Islet precursor cell (in vitro differentiated cells): ENCODE measurements at regions not wholly inside any gene's neighbourhood (a gene's known extent, or its start where the extent isn't known, plus 50 kb on each side); places are given as distances from the start of the nearest gene placed in this dataset.
"Not testable (repeated sequence)": the region's sequence is repeated elsewhere in the genome, so short reads cannot be mapped to it uniquely, and the experiment has no call there.

ENCODE experiments used
- DNase-seq: peaks from one replicate; pipeline ENCODE4 v3.0.0-alpha.2; 2018

DNA sequence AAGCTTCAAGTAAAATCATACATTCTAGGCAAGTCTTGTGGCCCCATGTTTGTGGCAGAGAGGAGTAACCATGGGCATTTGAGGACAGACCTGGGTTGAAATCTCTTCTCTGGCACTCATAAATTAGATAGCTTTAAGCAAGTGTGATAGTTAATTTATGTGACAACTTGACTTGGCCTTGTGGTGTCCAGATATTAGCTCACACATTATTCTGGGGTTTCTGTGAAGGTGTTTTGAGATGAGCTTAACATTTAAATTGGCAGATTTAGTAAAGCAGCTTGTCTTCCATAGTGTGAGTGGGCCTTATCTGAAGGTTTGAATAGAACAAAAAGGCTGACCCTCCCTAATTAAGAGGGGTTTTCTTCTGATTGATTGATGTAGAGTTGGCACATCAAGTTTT lies 161.4 kb upstream of the SPRY2 start:
- no peak for DNase-seq

DNA sequence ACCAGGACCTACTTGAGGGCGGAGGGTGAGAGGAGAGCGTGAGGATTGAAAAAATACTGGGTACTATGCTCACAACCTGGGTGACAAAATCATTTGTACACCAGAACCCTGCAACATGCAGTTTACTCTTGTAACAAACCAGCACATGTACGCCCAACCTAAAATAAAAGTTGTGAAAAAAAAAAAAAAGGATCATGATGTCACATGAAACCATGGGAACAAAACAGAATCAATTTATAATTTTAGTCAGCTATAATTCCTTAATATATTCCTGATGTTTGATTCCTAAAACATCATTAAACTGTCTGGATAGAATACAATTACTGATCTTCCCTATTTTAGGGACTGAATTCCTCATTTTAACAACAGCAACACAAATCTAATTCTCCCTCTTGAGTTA lies 160.6 kb upstream of the SPRY2 start:
- DNase-seq: no peak

DNA sequence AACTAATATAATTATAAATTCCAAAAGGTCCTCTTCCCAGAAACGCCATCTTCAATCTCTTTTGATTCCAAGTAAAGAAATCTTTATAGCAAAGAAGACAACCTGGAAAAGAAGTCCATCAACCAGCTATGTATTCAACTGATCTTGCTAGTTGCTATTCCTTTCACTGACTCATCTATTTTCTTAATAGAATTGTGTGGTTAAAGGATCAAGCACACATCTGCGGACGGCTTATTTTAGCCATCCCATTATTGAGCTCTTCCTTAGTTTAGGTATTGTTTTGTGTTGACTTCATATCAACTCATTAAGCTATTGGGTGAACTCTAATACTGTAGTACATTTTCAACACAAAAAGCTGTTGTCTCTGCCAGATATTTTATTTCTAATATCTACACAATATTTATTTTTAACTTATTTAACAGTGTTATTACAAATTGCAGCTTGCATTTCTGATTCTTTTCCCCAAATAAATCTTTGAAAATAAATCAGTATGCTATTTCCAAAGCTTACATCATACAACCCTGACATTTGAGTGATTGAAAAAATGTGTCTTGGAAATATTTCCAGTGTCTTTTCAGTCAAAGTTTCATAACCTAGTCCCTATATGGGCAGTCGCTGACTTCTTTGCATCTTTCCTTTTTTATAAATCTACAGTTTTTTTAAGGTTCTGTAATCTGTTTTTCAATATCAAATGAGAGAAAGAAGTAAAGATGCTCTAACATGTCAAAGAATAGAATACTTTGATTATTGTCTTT lies 158.8 kb upstream of the SPRY2 start:
- no peak for DNase-seq

DNA sequence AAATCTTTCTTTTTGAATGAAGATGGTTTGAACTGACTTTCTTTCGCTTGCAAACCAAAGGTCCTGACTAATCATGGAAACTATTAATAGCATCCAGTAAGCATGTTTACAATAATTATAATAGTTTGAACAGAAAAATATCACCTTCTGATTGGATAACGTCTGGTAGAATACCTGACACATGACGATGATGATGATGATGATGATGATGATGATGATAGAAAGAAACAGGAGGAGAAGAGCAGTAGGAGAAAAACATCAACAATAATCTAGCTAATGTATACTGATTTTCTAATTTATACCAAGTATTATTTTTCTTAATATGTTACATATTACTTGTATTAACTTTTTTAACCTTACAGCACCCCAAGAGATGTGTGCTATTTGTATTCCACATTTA lies 157.5 kb upstream of the SPRY2 start:
- DNase-seq: no peak

DNA sequence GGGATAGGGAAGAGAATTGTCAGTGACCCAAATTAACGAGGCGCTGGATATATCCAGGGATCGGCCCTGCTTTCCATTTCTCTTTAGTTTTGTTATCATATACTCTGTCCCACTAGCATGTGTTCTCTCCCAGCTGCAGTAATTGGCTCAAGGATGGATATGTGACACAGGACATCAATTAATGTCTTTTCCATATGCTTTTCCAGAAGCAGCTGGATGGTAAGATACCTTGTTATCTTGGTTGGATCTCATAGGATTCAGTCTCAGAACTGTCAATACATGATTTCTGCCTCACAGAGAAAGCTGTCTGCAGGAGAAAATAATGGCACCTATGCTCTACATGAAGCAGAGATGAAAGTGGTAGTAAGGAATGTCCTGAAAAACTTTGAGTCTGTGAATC lies 157.1 kb upstream of the SPRY2 start:
- no peak for DNase-seq

DNA sequence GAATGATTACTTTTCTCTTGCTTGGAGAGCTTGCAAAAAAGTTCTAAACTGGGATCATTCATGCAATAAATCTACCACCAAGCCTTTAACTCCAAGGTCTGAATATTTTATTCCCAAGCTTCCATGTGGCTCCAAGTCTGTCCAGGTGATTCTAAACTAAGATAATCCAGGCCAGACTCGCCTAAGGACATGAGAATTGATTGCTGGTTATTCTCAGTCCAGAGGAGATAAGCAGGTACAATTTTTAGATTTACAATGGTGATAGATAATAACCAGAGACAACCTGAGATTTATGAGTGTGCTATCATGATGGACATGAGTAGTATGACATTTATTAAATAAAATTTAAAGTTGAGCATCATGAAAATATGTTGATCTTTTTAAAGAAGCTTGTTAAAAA lies 156.5 kb upstream of the SPRY2 start:
- DNase-seq: no peak

DNA sequence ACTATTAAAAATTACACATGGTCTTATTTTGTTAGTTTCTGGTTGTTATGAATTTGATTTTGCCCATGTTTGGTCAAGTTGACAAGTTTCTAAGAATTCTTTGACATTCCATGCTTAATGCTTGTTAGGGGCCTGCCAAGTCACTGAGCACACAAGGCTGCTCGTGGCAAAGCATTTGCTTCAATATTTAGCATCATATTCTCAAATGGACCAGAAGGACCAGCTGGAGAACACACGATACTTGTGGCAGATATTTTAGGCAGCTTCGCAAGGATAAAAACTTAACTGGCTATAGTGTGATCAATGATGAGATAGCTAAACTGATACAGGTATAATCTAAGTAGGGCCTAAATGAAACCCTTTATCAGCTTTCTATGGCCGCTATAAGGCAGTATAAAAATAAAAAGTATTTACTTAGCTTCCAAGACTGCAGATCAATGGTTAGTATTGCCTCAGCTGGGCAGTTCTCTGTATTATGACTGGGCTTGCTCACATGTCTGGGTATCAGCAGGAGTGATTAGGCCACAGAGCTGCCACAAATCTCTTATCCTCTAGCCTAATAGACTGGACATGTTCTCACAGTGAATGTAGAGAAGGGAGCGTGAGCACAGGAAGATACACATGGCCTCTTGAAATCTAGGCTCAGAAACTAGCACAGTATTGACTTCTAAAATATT lies 155.9 kb upstream of the SPRY2 start:
- DNase-seq: no peak

DNA sequence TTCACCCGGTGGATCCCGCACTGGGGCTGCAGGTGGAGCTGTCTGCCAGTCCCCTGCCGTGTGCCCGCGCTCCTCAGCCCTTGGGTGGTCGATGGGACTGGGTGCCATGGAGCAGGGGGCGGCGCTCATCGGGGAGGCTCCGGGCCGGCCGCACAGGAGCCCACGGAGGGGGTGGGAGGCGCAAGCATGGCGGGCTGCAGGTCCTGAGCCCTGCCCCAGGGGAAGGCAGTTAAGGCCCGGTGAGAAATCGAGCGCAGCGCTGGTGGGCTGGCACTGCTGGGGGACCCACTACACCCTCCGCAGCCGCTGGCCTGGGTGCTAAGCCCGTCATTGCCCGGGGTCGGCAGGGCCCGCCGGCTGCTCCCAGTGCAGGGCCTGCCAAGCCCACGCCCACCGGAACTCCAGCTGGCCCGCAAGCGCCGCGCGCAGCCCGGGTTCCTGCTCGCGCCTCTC lies 149.6 kb upstream of the SPRY2 start:
- not testable (repeated sequence) for DNase-seq

DNA sequence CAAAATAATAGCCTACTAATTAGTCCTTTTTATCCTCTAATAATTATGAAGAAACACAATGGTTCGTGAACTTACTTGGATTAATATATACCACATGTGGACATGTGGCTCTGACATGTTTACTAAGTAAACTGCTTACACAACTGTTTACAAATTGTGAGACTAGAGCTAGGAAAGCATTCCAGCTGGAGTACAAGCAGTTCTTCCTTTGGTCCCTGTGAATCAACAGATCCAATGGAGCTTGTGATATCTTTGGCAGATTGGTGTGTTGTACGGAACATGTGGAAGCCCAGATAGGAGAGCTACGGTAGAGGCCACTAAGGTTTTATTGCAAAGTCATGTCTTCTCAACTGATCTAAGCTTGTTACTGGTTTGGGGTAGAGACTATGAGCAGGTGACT lies 145.5 kb upstream of the SPRY2 start:
- DNase-seq: no peak

DNA sequence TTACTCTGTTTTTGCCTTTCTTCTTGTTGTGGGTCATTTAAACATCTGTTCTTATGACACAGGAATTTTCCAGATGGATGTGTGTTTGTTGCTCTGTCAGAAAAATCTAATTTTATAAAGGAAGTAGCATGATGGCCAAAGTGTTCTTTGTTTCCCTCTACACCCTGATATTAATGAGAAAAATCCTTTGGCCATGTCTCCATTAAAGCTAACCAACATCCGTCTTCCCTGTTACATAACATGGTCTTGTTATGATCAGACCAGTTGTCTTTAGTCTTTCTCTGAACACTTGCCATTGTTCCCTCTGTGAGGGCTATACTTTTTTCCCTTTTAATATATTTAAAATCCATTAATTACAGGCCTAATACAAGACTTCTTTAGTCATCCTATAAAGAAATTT lies 142.2 kb upstream of the SPRY2 start:
- no peak for DNase-seq

DNA sequence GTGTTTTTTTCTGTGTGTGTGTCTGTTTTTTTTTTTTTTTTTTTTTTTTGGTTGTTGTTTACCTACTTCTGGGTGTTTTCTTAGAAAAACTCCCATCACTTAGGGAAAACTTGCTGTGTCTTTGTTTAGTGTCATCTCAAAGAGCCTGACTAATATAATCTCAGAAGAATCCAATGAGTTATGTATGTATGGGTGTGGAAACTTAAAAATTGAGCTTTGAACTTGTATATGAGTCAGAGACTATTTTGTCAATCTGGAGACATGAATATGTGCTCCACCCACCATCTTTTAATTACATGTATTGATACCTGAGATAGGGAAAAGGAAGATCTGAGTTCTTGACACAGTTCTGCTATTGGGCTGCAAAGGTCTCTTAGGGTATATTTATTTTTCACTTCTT lies 140.7 kb upstream of the SPRY2 start:
- no peak for DNase-seq

DNA sequence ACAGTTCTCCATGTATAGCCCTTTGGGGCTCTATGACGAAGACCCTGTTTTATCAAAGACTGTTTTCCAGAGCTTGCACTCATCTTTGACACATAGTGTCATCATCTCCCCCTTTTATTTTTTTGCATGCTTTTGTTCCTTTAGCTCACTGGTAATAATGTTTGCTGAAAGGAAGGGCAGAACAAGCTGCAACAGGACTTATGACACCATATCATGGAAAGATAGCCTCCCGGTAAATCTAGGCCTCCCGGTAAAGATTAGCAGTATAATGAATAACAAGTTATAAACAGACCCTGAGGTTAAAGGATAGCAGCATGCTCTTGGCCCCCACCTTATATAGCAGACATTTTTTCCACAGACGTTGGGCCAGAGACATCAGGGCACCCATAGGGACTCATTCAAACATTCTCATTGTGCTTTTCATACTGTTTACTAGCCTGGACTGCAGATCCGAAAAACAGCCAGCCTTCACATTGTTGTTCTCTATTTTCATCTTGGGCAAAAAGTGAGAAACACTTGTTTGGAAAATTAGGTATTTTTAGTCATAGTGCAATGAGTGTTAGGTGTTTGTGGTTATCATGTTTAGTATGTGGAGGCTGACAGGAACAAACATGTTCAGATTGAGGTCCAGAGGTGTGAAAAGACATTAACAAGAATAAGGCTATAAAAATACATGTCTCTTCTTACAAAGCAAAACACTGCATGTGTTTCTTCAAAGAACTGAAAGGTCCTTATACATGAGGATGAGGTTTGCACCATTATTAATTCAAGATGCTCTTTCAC lies 136.9 kb upstream of the SPRY2 start:
- DNase-seq: no peak

DNA sequence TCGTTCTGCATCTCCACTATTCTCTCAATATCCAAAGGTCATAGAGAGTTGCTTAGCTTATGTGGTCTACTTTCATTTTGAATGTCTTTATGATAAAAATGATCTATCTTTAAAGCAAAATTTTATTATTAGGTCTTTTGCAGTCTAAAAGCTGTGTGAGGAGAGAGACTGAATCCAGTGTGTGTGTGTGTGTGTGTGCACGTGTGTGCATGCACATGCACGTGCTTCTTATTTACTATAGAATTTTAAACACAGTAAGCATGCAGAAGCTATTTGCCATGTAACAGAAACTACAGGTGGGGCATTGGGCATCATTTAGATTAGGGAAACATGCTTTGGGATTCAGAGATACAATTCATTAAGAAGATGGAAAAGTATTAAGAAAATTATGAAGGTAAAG lies 136.0 kb upstream of the SPRY2 start:
- DNase-seq: no peak

DNA sequence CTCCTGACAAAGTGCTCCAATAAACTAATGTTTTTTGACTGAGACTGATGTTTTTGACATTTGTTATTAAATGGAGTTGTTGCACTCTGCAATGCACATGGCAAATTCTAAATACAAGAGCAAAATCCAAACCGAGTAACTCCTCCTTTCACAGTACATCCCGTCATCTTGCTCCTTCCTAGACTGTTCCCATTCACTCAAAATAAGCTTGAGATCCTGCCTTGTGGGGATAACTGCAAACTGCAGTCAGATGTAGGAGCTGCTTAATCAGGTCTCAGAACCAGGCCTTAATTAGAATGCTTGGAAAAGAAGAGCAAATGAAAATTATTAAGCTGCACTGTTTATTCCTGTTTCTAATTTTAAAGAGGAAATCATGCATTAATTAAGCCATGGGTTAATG lies 134.8 kb upstream of the SPRY2 start:
- DNase-seq: no peak

DNA sequence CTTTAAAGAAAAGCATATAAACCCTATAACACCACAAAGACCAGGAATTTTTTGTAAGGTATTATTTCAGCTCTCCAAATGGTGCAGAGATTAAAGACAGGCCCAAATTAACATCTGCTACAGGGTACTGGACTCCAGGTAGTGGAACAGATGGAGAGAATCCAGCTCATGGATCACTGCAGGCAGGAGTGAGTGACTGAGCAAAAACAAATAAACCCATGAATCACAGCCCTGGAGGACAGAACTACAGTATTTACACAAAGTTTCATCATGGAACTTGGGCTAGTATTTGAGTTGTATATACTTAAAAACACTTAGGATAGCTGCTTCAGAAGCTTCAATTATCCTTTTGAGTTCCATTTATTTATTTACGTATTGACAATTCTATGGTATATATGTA lies 132.8 kb upstream of the SPRY2 start:
- DNase-seq: no peak

DNA sequence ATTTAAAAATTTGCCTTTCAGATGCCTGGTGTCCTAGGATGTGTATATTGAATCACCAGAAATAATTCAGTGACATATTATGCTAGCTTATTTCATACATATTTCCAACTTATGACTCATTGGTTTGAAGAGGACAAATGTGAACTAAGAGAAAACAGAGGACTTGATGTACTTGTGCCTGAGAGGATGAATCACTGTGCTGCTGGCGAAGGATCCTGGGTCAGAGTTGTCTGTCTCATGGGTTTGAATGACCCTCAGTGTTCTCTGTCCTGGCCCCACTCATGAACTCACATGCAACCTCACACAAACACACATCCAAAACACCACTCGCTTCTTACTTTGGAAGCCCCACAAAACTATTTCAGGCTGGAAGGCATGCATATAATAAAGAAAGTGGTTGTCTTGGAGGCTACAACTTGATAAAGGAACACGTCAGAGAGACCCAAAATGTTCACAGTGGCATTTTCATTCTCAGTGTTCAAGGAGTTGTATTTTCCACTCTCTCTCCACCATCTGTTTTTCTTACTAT lies 129.0 kb upstream of the SPRY2 start:
- DNase-seq: no peak

DNA sequence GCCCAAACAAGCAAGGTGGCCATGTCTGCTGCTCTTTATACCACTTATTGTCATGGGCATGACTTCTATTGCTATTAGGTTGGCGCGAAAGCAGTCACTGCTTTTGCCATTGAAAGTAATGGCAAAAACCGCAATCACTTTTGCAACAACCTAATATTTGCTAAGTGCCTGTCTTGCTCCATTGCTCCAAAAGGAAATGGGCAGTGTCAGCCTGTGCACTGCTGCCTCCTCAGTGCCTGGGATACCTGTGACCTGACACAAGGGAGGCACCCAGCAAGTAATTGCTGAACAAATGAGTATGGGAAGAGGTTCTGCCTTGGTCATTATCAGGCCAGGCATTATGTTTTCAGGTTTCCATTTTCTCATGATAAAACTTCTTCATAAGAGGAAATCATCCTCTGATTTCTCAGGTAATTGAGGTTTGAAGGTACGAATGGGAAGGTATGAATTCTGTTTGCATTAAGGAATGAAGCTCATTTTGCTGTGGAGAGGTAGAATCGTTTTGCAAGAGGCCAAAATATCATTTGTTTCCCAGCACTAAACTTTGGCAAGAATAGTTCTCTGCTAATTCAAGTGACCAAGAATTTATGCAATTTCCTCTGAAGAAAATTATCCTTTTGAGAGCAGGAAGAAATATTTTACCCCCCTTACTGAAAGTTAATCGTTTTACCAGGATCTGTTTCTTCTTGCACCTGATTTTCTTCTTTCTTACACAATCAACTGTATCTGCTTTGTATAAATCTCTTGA lies 128.4 kb upstream of the SPRY2 start:
- no peak for DNase-seq

DNA sequence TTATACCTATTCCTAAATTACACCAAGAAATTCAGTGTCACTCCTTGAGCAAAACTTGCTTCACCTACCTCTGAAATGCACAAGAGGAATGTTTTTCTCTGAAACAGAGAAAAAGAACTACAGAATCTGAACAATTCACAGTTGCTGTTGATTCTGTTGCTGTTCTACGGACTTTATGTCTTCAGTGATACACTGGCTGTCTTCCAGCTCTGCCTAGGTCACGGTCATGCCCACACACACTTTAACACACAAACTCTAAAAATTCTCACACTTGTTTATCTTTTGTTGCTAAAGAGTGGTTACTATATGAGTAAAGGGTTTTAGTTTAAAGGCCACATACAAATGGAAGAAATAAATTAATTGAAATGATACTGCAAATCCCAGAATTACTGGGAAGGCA lies 124.4 kb upstream of the SPRY2 start:
- no peak for DNase-seq

DNA sequence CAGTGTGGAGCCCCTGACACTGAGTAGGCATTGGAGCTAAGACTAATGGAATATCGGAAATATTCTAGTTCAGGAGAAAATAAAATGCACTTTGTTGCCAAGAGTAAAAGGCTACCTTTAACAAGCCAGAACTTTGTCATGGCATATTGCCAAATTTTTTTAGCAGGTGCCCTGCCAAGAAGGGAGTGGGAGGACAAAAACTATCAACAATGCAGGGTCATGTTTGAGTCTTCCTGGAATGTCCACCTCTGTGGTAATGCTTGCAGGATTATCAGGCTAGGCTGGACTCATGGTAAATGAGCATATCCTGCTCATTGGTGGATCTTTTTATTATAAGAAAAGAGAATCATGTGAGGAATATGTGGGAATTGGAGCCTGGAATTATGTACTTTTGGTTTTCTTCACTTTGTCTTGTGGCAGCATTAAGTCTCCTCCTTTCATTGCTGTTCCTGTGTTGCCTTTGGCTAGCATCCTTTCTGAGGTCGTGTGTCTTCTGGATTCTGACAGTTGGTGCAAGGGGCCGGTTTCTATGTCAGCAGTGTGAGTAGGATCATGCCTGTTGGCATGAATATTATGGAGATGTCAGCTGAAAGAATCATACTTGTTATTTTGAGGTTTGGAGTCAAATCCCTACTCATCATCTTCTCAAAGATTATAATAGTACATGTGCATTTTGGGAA lies 122.9 kb upstream of the SPRY2 start:
- DNase-seq: no peak

DNA sequence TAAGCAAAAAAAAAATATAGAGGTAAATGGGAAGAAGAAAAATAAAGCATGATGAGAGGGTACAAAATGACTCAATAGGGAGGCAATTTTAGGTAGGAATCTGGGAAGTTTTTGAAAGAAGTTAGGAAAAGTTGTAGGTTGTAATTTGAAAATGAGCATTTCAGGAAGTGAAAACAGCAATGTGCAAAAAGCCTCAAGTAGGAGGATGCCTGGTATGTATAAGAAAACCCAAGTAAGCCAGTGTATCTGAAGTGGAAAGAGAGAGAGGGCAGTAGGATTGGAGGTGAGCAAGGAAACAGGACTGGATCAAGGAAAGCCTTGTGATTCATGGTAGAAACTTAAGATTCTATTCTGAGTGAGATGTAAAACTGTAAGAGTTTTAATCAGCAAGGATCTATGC lies 121.6 kb upstream of the SPRY2 start:
- no peak for DNase-seq

DNA sequence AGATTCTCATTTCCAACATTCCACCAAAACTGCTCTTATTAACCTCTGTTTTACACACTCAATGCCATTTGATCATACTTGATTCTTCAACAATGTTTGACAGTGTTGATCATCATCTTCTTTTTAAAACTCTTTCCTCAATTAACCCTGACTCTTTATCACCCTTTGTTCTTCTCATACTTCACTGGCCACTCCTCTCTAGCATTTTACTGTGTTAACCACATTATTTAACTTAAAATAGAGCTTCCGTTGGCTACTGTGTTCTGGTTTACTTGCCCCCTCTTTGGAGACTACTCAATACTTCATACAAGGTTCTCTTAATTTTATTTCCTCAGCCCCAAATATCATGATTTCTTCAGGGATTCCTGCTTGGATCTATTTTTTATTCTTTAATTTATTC lies 121.1 kb upstream of the SPRY2 start:
- DNase-seq: no peak

DNA sequence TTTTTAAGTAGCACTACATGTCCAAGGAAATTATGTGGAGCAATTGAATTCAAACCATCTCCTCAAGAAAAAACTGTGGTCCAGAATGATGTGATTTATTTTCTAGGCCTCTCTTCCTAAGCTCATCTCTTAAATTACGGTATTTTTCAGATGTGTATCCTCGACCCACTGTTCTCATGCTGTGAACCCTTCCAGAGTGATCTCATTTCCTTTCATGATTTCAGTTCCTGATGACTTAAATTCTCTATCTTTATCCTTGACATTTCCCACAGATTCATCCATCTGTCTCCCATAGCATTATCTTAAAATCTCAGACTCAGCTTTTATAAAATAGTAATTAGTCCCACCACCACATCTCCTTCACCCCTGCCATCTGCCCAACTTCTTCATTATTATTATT lies 117.6 kb upstream of the SPRY2 start:
- no peak for DNase-seq
